Vagina (tissue), 2 donors: ENCODE measurements at regions not wholly inside any gene's neighbourhood (a gene's known extent, or its start where the extent isn't known, plus 50 kb on each side); places are given as distances from the start of the nearest gene placed in this dataset.

Experiments
- DNase-seq, 2 donors: peaks; one replicate each; pipeline ENCODE4 v3.0.0-alpha.2; 2017; ENCODE audit errors: extremely low spot score in 2 of 2
- H3K27ac ChIP-seq: fragments of 200-600 bp; sonication (generic); one replicate; pipeline ENCODE4 v1.5.1; 2019
- H3K27me3 ChIP-seq: fragments of 200-600 bp; sonication (generic); one replicate; pipeline ENCODE4 v1.5.1; 2019
- H3K36me3 ChIP-seq, 2 donors: fragments of 200-600 bp; sonication (generic); one replicate each; pipeline ENCODE4 v1.5.1; 2017 to 2019
- H3K4me1 ChIP-seq: fragments of 200-600 bp; sonication (generic); one replicate; pipeline ENCODE4 v1.5.1; 2019
- H3K4me3 ChIP-seq, 2 donors: fragments of 200-600 bp; sonication (generic); 1 replicate in 1 of 2; 2 replicates in 1 of 2; pipeline ENCODE4 v1.5.1; 2016 to 2019
- H3K9me3 ChIP-seq: fragments of 200-600 bp; sonication (generic); one replicate; pipeline ENCODE4 v1.5.1; 2019
- CTCF ChIP-seq, 3 experiments: fragments of 450-650 bp in 2 of 3; fragments of 200-600 bp in 1 of 3; sonication (generic) in 1 of 3; IDR thresholded peaks; one replicate each; pipeline ENCODE4 v1.5.1; 2017 to 2019; ENCODE audit warnings: antibody characterized with exemption in 3 of 3, mild to moderate bottlenecking in 2 of 3, moderate library complexity in 2 of 3
- POLR2A ChIP-seq, 2 donors: fragments of 450-650 bp; IDR thresholded peaks; one replicate each; pipeline ENCODE4 v1.6.1; 2017; ENCODE audit warnings: antibody characterized with exemption in 2 of 2, mild to moderate bottlenecking in 2 of 2, moderate library complexity in 2 of 2
- POLR2AphosphoS5 ChIP-seq, 2 donors: sonication (generic); formaldehyde crosslinking; IDR thresholded peaks; one replicate each; pipeline ENCODE4 v1.9.0; 2017; ENCODE audit warnings: antibody characterized with exemption in 2 of 2, mild to moderate bottlenecking in 2 of 2, low read depth in 1 of 2; ENCODE audit not compliant: insufficient read depth in 1 of 2
- intact Hi-C: fragments of 100-400 bp; cut with DNase I; formaldehyde crosslinking; loops from one replicate; pipeline ENCODE4 v1.15.1; 2023

GRCh38 chr11:38169286-38169685 lies 1571.2 kb upstream of the RAG2 start:
- Histone ChIP-seq H3K27me3 (no peaks in the 10 kb centered on the region), H3K4me1 (no peaks in the 10 kb centered on the region), H3K4me3 (no peak overlapping the region), H3K9me3 (no peaks in the 10 kb centered on the region), H3K27ac (no peak overlapping the region), H3K36me3 (no peaks in the 10 kb centered on the region)
- intact Hi-C loops = no loop called here
- DNase-seq = no peak
- TF ChIP-seq POLR2A (IDR thresholded peaks at IDR 0.05) = no peak
- TF ChIP-seq POLR2AphosphoS5 (IDR thresholded peaks at IDR 0.05; ENCODE audit: insufficient read depth in 1 of 2, low read depth in 1 of 2) = no peak
- TF ChIP-seq CTCF (IDR thresholded peaks at IDR 0.05) = no peak

- no peaks in the 10 kb centered on the region for H3K27me3 ChIP-seq
- DNase-seq = no peak
- H3K27ac ChIP-seq = no peak overlapping the region
- intact Hi-C loops = no loop called here
- H3K4me3 ChIP-seq = no peak overlapping the region
- peaks cover 4% of the 10 kb centered on the region for H3K9me3 ChIP-seq
- no peaks in the 10 kb centered on the region for H3K36me3 ChIP-seq
- no peaks in the 10 kb centered on the region for H3K4me1 ChIP-seq
- TF ChIP-seq POLR2AphosphoS5 (IDR thresholded peaks at IDR 0.05; ENCODE audit: insufficient read depth in 1 of 2, low read depth in 1 of 2) = no peak
- no peak for TF ChIP-seq CTCF (IDR thresholded peaks at IDR 0.05)
- no peak for TF ChIP-seq POLR2A (IDR thresholded peaks at IDR 0.05)
These were observed 1565.5 kb upstream of the RAG2 start for GRCh38 chr11:38163526-38163925.

GRCh38 chr11:38160433-38160832 lies 1562.4 kb upstream of the RAG2 start:
- intact Hi-C loops = no loop called here
- Histone ChIP-seq H3K9me3 (peaks cover 4% of the 10 kb centered on the region), H3K36me3 (no peaks in the 10 kb centered on the region), H3K4me1 (no peaks in the 10 kb centered on the region), H3K27me3 (no peaks in the 10 kb centered on the region), H3K27ac (no peak overlapping the region), H3K4me3 (no peak overlapping the region)
- DNase-seq = no peak
- TF ChIP-seq POLR2AphosphoS5 (IDR thresholded peaks at IDR 0.05; ENCODE audit: insufficient read depth in 1 of 2, low read depth in 1 of 2) (no peak), POLR2A (IDR thresholded peaks at IDR 0.05) (no peak), CTCF (IDR thresholded peaks at IDR 0.05) (no peak)

GRCh38 chr11:38159038-38159437 lies 1561.0 kb upstream of the RAG2 start:
- no peaks in the 10 kb centered on the region for H3K27me3 ChIP-seq
- no peak overlapping the region for H3K4me3 ChIP-seq
- no peaks in the 10 kb centered on the region for H3K4me1 ChIP-seq
- no peak for DNase-seq
- no peaks in the 10 kb centered on the region for H3K36me3 ChIP-seq
- peaks cover 4% of the 10 kb centered on the region for H3K9me3 ChIP-seq
- intact Hi-C loops = no loop called here
- H3K27ac ChIP-seq = no peak overlapping the region
- TF ChIP-seq CTCF (IDR thresholded peaks at IDR 0.05) (no peak), POLR2A (IDR thresholded peaks at IDR 0.05) (no peak), POLR2AphosphoS5 (IDR thresholded peaks at IDR 0.05; ENCODE audit: insufficient read depth in 1 of 2, low read depth in 1 of 2) (no peak)

- Histone ChIP-seq H3K4me3 (no peak overlapping the region), H3K9me3 (no peaks in the 10 kb centered on the region), H3K4me1 (no peaks in the 10 kb centered on the region), H3K36me3 (no peaks in the 10 kb centered on the region), H3K27me3 (no peaks in the 10 kb centered on the region), H3K27ac (no peak overlapping the region)
- no peak for TF ChIP-seq POLR2AphosphoS5 (IDR thresholded peaks at IDR 0.05; ENCODE audit: insufficient read depth in 1 of 2, low read depth in 1 of 2)
- TF ChIP-seq CTCF (IDR thresholded peaks at IDR 0.05) = no peak
- TF ChIP-seq POLR2A (IDR thresholded peaks at IDR 0.05) = no peak
- no peak for DNase-seq
- intact Hi-C loops = no loop called here
These were observed 1558.6 kb upstream of the RAG2 start for GRCh38 chr11:38156495-38157146.
